ENCODE measurements at regions not wholly inside any gene's neighbourhood (a gene's known extent, or its start where the extent isn't known, plus 50 kb on each side); places are given as distances from the start of the nearest gene placed in this dataset.

DNA sequence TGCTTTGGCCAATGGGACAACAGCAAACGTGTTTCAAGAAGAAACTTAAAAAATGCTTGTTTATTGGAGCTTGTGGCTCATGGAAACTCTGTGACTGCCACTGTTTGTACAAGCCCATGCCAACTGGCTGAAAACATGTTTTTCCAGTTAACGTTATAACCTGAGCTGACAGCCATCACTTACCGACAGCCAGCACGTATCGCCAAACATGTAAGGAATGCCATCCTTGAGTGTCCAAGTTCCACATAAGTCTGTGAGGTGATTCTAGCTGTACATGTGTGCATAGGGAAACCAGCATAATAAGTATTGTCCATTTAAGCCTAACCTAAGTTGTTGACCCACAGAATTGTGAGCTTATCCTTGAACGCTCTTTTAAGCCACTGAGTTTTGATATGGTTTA lies 596.9 kb downstream of the TRHDE start:
- Histone ChIP-seq H3K27ac (ENCODE audit: low read length) (no peak overlapping the region), H3K36me3 (replicated peaks; ENCODE audit: insufficient read depth, low read length) (no peaks in the 10 kb centered on the region), H3K4me2 (ENCODE audit: low read depth, low read length) (no peak overlapping the region), H3K79me2 (ENCODE audit: low read length) (no peaks in the 10 kb centered on the region), H4K20me1 (ENCODE audit: insufficient read depth, low read length) (no peaks in the 10 kb centered on the region), H3F3A (ENCODE audit: insufficient read depth, low read length) (no peaks in the 10 kb centered on the region), H2AFZ (ENCODE audit: low read length) (no peak overlapping the region), H3K9ac (ENCODE audit: low read length) (no peak overlapping the region), H3K27me3 (replicated peaks; ENCODE audit: insufficient read depth, low read length) (no peaks in the 10 kb centered on the region), H3K4me3 (ENCODE audit: low read length) (no peak overlapping the region), H3K9me2 (replicated peaks; ENCODE audit: insufficient read depth, low read length) (no peaks in the 10 kb centered on the region), H3K4me1 (ENCODE audit: low read length) (no peaks in the 10 kb centered on the region), H3K9me3 (replicated peaks; ENCODE audit: insufficient read depth, low read length) (no peaks in the 10 kb centered on the region)
- DNase-seq: no peak
- TF ChIP-seq, protein P1, sequence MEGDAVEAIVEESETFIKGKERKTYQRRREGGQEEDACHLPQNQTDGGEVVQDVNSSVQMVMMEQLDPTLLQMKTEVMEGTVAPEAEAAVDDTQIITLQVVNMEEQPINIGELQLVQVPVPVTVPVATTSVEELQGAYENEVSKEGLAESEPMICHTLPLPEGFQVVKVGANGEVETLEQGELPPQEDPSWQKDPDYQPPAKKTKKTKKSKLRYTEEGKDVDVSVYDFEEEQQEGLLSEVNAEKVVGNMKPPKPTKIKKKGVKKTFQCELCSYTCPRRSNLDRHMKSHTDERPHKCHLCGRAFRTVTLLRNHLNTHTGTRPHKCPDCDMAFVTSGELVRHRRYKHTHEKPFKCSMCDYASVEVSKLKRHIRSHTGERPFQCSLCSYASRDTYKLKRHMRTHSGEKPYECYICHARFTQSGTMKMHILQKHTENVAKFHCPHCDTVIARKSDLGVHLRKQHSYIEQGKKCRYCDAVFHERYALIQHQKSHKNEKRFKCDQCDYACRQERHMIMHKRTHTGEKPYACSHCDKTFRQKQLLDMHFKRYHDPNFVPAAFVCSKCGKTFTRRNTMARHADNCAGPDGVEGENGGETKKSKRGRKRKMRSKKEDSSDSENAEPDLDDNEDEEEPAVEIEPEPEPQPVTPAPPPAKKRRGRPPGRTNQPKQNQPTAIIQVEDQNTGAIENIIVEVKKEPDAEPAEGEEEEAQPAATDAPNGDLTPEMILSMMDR (IDR thresholded peaks at IDR 0.05; ENCODE audit: low read length): no peak
- TF ChIP-seq EZH2 (optimal IDR thresholded peaks at IDR 0.05; ENCODE audit: low read depth, low read length) (no peak), EZH2phosphoT487 (IDR thresholded peaks at IDR 0.05; ENCODE audit: low read length) (no peak)

DNA sequence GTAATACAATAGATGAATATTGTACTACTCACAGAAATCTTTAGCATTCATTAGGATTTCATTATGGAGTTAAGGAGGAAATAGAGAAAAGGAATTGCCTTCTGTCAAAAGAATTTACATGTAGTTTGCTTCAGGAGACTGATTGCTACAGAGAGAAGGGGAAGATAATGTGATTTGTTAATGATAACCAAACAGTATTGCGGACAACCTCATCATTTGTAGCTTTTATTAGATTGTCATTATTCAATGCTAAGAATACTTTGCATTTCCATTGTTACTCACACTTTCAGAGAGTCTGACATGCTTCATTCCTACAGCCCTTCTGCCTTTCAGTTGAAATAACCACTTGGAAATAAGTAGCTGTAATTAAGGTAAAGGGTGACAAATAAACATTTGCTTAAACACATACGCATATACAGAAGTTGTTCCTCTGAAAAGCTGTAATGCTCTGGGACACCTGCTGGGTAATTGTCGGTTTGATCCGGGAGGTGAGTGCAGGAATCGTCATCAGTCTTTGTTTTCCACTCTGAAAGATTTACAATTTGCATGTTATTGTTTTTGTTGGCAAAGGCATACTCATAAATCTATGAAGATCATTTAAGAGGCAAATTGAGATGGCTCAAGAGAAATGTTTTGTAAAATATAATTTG lies 600.2 kb downstream of the TRHDE start:
- Histone ChIP-seq H3F3A (ENCODE audit: insufficient read depth, low read length) (no peaks in the 10 kb centered on the region), H3K27ac (ENCODE audit: low read length) (no peak overlapping the region), H3K4me2 (ENCODE audit: low read depth, low read length) (no peak overlapping the region), H3K9me3 (replicated peaks; ENCODE audit: insufficient read depth, low read length) (no peaks in the 10 kb centered on the region), H3K27me3 (replicated peaks; ENCODE audit: insufficient read depth, low read length) (no peaks in the 10 kb centered on the region), H3K4me1 (ENCODE audit: low read length) (no peaks in the 10 kb centered on the region), H3K4me3 (ENCODE audit: low read length) (no peak overlapping the region), H2AFZ (ENCODE audit: low read length) (no peak overlapping the region), H4K20me1 (ENCODE audit: insufficient read depth, low read length) (no peaks in the 10 kb centered on the region), H3K9me2 (replicated peaks; ENCODE audit: insufficient read depth, low read length) (no peaks in the 10 kb centered on the region), H3K9ac (ENCODE audit: low read length) (no peak overlapping the region), H3K36me3 (replicated peaks; ENCODE audit: insufficient read depth, low read length) (no peaks in the 10 kb centered on the region), H3K79me2 (ENCODE audit: low read length) (no peaks in the 10 kb centered on the region)
- TF ChIP-seq, protein P1 (IDR thresholded peaks at IDR 0.05; ENCODE audit: low read length): no peak
- no peak for TF ChIP-seq EZH2 (optimal IDR thresholded peaks at IDR 0.05; ENCODE audit: low read depth, low read length)
- TF ChIP-seq EZH2phosphoT487 (IDR thresholded peaks at IDR 0.05; ENCODE audit: low read length): no peak
- no peak for DNase-seq

DNA sequence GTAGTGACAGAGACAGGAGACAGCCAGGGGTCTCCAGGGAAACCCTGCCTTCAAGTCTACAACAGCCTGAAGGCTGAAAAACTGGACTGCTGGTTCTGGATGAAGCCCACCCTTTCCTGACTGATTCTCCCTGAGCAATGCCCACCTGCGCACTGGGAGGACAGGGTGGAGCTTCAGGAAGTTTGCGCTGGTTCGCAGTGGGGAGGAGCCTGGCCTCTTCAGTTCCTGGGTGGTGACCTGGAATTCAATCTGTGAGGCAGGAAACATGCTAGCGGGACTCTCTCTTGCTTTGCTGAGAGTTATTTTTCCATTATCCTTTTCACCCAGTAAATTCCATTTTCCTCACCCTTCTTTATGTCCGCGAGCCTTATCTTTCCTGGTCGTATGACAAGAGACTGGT lies 600.8 kb downstream of the TRHDE start:
- Histone ChIP-seq H3K4me1 (ENCODE audit: low read length) (no peaks in the 10 kb centered on the region), H3K36me3 (replicated peaks; ENCODE audit: insufficient read depth, low read length) (no peaks in the 10 kb centered on the region), H2AFZ (ENCODE audit: low read length) (no peak overlapping the region), H3K9ac (ENCODE audit: low read length) (no peak overlapping the region), H3K79me2 (ENCODE audit: low read length) (no peaks in the 10 kb centered on the region), H3K27ac (ENCODE audit: low read length) (no peak overlapping the region), H3K9me3 (replicated peaks; ENCODE audit: insufficient read depth, low read length) (no peaks in the 10 kb centered on the region), H3K9me2 (replicated peaks; ENCODE audit: insufficient read depth, low read length) (no peaks in the 10 kb centered on the region), H4K20me1 (ENCODE audit: insufficient read depth, low read length) (no peaks in the 10 kb centered on the region), H3F3A (ENCODE audit: insufficient read depth, low read length) (no peaks in the 10 kb centered on the region), H3K4me2 (ENCODE audit: low read depth, low read length) (no peak overlapping the region), H3K4me3 (ENCODE audit: low read length) (no peak overlapping the region), H3K27me3 (replicated peaks; ENCODE audit: insufficient read depth, low read length) (no peaks in the 10 kb centered on the region)
- DNase-seq: no peak
- no peak for TF ChIP-seq EZH2phosphoT487 (IDR thresholded peaks at IDR 0.05; ENCODE audit: low read length)
- no peak for TF ChIP-seq EZH2 (optimal IDR thresholded peaks at IDR 0.05; ENCODE audit: low read depth, low read length)
- TF ChIP-seq, protein P1 (IDR thresholded peaks at IDR 0.05; ENCODE audit: low read length): no peak

Measured in MM.1S (cell line).